PC-9 (cell line): ENCODE measurements at regions not wholly inside any gene's neighbourhood (a gene's known extent, or its start where the extent isn't known, plus 50 kb on each side); places are given as distances from the start of the nearest gene placed in this dataset.
"Not testable (repeated sequence)": the region's sequence is repeated elsewhere in the genome, so short reads cannot be mapped to it uniquely, and the experiment has no call there.

Experiments used
- BruUV-seq: library from RNA; stranded (reverse); fragments of 400-500 nt; replicated peaks from 2 replicates; lab custom pipeline; 2021; lab: Mats Ljungman, UMichigan
- CTCF ChIA-PET: fragments of 300-600 bp; sonication (Branson Sonifier 250); formaldehyde crosslinking; loops from one replicate; lab custom pipeline; 2022; ENCODE audit warnings: antibody characterized with exemption; lab: Charles Lee
- POLR2A ChIA-PET: fragments of 300-600 bp; sonication (Branson Sonifier 250); formaldehyde crosslinking; loops from one replicate; lab custom pipeline; 2022; ENCODE audit warnings: antibody characterized with exemption; ENCODE audit not compliant: unreplicated experiment; lab: Charles Lee
- DNase-seq, 2 experiments: peaks; one replicate each; pipeline versions ENCODE4 v3.0.0 to v3.0.0-alpha.2; 2015 to 2022; ENCODE audit warnings: mixed read lengths in 1 of 2
- H2AFZ ChIP-seq: fragments of 200-600 bp; sonication (generic); 2 replicates; pipeline ENCODE4 v1.8.1; 2017; ENCODE audit warnings: antibody characterized with exemption
- H3F3A ChIP-seq: fragments of 200-600 bp; sonication (generic); 2 replicates; pipeline ENCODE4 v1.8.1; 2017; ENCODE audit warnings: antibody characterized with exemption, mild to moderate bottlenecking, low read depth; ENCODE audit not compliant: insufficient read depth
- H3K27ac ChIP-seq: fragments of 200-600 bp; sonication (generic); 2 replicates; pipeline ENCODE4 v1.6.1; 2016; ENCODE audit warnings: mixed run types
- H3K27me3 ChIP-seq: fragments of 200-600 bp; sonication (generic); 2 replicates; pipeline ENCODE4 v1.6.1; 2016; ENCODE audit warnings: low read depth, mixed run types; ENCODE audit not compliant: insufficient read depth
- H3K36me3 ChIP-seq: fragments of 200-600 bp; sonication (generic); 2 replicates; pipeline ENCODE4 v1.6.1; 2016; ENCODE audit warnings: low read depth, mixed run types
- H3K4me1 ChIP-seq: fragments of 200-600 bp; sonication (generic); replicated peaks from 2 replicates; pipeline ENCODE4 v1.6.1; 2016; ENCODE audit warnings: mixed run types; ENCODE audit not compliant: insufficient read depth
- H3K4me2 ChIP-seq: fragments of 200-600 bp; sonication (generic); 2 replicates; pipeline ENCODE4 v1.6.1; 2017; ENCODE audit warnings: mixed run types
- H3K4me3 ChIP-seq: fragments of 200-600 bp; sonication (generic); 2 replicates; pipeline ENCODE4 v1.6.1; 2016; ENCODE audit warnings: mixed run types
- H3K79me2 ChIP-seq: fragments of 200-600 bp; sonication (generic); 2 replicates; pipeline ENCODE4 v1.6.1; 2017; ENCODE audit warnings: low read depth, mixed run types
- H3K9me2 ChIP-seq: fragments of 200-600 bp; sonication (generic); 2 replicates; pipeline ENCODE4 v1.8.1; 2017; ENCODE audit warnings: mild to moderate bottlenecking; ENCODE audit not compliant: insufficient read depth
- H3K9me3 ChIP-seq: fragments of 200-600 bp; sonication (generic); 2 replicates; pipeline ENCODE4 v1.8.1; 2016; ENCODE audit warnings: low read depth; ENCODE audit not compliant: insufficient read depth
- H4K20me1 ChIP-seq: fragments of 200-600 bp; sonication (generic); 2 replicates; pipeline ENCODE4 v1.8.1; 2017; ENCODE audit not compliant: insufficient read depth
- EZH2 ChIP-seq: fragments of 200-600 bp; sonication (generic); IDR thresholded peaks from 2 replicates; pipeline ENCODE4 v1.8.0; 2017; ENCODE audit warnings: antibody characterized with exemption, low read depth
- intact Hi-C: fragments of 100-400 bp; cut with micrococcal nuclease; formaldehyde crosslinking; loops from one replicate; pipeline ENCODE4 v1.10.0; 2022; ENCODE audit not compliant: unreplicated experiment
- TF ChIP-seq, protein P1 (sequence below): fragments of 200-600 bp; sonication (generic); conservative IDR thresholded peaks from 2 replicates; pipeline ENCODE4 v1.6.1; 2017; ENCODE audit warnings: mixed run types, antibody characterized with exemption, mild to moderate bottlenecking, moderate library complexity

DNA sequence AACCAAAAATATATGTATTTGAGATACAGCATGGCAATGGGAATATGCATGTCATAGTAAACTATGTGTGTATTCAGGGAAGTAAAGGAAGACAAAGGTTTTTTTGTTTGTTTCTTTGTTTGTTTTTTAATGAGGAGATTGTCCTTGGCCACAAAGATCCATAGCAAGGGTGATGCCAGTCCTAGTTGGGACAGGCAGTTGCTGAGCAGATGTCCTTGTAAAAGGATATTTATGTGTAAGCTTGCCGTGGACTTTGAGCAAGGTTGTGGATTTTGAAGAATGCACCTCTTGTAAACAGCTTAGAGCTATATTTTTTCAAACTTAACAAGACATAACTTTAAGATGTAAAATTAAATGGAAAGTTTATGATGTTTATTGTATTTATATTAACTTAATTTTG lies 69.9 kb upstream of the GABRE start:
- Histone ChIP-seq H2AFZ (no peak overlapping the region), H3K4me2 (no peak overlapping the region), H3K79me2 (no peaks in the 10 kb centered on the region), H3K4me3 (no peak overlapping the region), H3K4me1 (peaks cover 12% of the 10 kb centered on the region), H3F3A (no peaks in the 10 kb centered on the region), H3K27me3 (no peaks in the 10 kb centered on the region), H3K9me3 (peaks cover 7% of the 10 kb centered on the region; the same call in 1 of the 2 replicates), H4K20me1 (no peaks in the 10 kb centered on the region), H3K27ac (no peak overlapping the region), H3K36me3 (no peaks in the 10 kb centered on the region), H3K9me2 (no peaks in the 10 kb centered on the region)
- POLR2A ChIA-PET, result no interaction called here
- DNase-seq, result no peak
- CTCF ChIA-PET, result no interaction called here
- TF ChIP-seq EZH2, result no peak
- TF ChIP-seq, protein P1, sequence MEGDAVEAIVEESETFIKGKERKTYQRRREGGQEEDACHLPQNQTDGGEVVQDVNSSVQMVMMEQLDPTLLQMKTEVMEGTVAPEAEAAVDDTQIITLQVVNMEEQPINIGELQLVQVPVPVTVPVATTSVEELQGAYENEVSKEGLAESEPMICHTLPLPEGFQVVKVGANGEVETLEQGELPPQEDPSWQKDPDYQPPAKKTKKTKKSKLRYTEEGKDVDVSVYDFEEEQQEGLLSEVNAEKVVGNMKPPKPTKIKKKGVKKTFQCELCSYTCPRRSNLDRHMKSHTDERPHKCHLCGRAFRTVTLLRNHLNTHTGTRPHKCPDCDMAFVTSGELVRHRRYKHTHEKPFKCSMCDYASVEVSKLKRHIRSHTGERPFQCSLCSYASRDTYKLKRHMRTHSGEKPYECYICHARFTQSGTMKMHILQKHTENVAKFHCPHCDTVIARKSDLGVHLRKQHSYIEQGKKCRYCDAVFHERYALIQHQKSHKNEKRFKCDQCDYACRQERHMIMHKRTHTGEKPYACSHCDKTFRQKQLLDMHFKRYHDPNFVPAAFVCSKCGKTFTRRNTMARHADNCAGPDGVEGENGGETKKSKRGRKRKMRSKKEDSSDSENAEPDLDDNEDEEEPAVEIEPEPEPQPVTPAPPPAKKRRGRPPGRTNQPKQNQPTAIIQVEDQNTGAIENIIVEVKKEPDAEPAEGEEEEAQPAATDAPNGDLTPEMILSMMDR, result no peak
- no TSS peak for BruUV-seq
- intact Hi-C loops, result loop anchor here (10.0 kb wide), 2 partner anchors 60 to 290 kb away; no protein-coding TSS in a partner anchor

DNA sequence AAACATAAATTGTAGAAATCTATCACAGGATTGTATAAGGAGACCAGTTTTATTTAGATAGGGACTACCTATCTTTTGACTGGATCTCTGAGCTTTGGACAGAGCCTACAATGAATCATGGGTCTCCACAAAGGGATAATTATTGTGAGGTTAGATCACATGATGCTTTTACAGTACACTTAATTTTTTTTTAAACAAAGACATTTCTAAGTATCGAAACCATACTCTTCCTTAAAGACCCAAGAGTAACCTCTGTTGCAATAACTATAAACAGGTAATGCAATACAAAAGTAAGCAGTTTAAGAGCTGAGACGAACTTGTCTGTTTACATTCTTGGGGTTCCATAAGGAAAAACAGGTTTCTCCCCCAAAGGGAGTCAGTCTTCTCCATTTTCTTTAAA lies 64.3 kb upstream of the GABRE start:
- no peak overlapping the region for H3K4me3 ChIP-seq
- ChIA-PET CTCF (no interaction called here), POLR2A (no interaction called here)
- BruUV-seq, result no TSS peak
- H3K4me2 ChIP-seq, result peak overlapping the region; percentile 44
- no peaks in the 10 kb centered on the region for H3K27me3 ChIP-seq
- H3K36me3 ChIP-seq, result no peaks in the 10 kb centered on the region
- H3K27ac ChIP-seq, result peak overlapping the region; percentile 64
- H3K9me3 ChIP-seq, result peaks cover 16% of the 10 kb centered on the region
- H3K4me1 ChIP-seq, result peaks cover 23% of the 10 kb centered on the region
- 0 out of 2 replicates have a peak, but pooled peaks cover 3% of the 10 kb centered on the region for H3F3A ChIP-seq
- H3K79me2 ChIP-seq, result no peaks in the 10 kb centered on the region
- no peak for TF ChIP-seq EZH2
- TF ChIP-seq, protein P1, result no peak
- peak overlapping the region; percentile 55; the same call in 1 of the 2 replicates for H2AFZ ChIP-seq
- DNase-seq, result peak in 1 of 2 experiments; percentile 93
- no peaks in the 10 kb centered on the region for H4K20me1 ChIP-seq
- intact Hi-C loops, result no loop called here
- no peaks in the 10 kb centered on the region for H3K9me2 ChIP-seq

DNA sequence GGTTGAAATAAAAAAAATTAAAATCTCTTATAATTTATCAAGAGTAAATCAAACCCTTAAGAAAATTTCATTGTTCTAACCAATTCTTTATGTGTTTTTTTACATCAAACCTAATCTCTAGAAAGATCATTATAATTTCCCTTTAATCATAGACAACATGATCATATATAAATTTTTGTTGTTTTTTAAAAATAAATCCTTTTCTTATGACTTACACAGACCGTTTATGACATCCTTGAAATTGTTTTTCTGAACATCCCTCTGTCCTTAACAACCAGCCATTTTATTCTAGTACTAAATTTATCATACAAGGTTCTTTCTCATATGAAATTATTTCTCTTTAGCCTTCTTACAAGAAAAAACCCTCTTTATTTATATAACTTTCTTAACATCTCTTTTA lies 62.7 kb upstream of the GABRE start:
- Histone ChIP-seq H3K27ac (no peak overlapping the region), H3K79me2 (no peaks in the 10 kb centered on the region), H3K4me3 (no peak overlapping the region; the same call in 1 of the 2 replicates), H3K36me3 (no peaks in the 10 kb centered on the region), H4K20me1 (no peaks in the 10 kb centered on the region), H3K4me2 (no peak overlapping the region), H3K27me3 (no peaks in the 10 kb centered on the region), H3K9me2 (no peaks in the 10 kb centered on the region), H3F3A (0 out of 2 replicates have a peak, but pooled peaks cover 3% of the 10 kb centered on the region), H3K9me3 (peaks cover 16% of the 10 kb centered on the region), H2AFZ (no peak overlapping the region), H3K4me1 (peaks cover 23% of the 10 kb centered on the region)
- CTCF ChIA-PET, result no interaction called here
- no peak for TF ChIP-seq EZH2
- TF ChIP-seq, protein P1, result no peak
- BruUV-seq, result no TSS peak
- intact Hi-C loops, result no loop called here
- POLR2A ChIA-PET, result no interaction called here
- no peak for DNase-seq

DNA sequence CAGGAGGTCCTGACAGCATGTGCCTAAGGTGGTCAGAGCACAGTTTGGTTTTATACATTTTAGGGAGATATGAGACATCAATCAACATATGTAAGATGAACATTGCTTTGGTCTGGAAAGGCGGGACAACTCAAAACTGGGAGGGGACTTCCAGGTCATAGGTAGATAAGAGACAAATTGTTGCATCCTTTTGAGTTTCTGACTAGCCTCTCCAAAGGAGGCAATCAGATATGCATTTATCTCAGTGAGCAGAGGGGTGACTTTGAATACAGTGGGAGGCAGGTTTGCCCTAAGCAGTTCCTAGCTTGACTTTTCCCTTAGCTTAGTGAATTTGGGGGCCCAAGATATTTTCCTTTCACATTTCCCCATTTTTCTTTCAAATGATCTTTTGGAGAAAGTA lies 56.9 kb upstream of the GABRE start:
- H3K4me2 ChIP-seq, H3K36me3 ChIP-seq, H3K27ac ChIP-seq, intact Hi-C loops, BruUV-seq, CTCF ChIA-PET, H4K20me1 ChIP-seq, H3F3A ChIP-seq, POLR2A ChIA-PET, H3K79me2 ChIP-seq, H3K4me3 ChIP-seq, H3K4me1 ChIP-seq, H3K9me3 ChIP-seq, H2AFZ ChIP-seq, H3K9me2 ChIP-seq, H3K27me3 ChIP-seq, DNase-seq: not testable (repeated sequence)
